GM18873 (cell line): ENCODE measurements at regions not wholly inside any gene's neighbourhood (a gene's known extent, or its start where the extent isn't known, plus 50 kb on each side); places are given as distances from the start of the nearest gene placed in this dataset.
A peak's percentile ranks its signal among the peaks of the same experiment; 100 is the strongest.

Experiments
- ATAC-seq: cut with Tn5 transposase; IDR thresholded peaks from one replicate; pipeline ENCODE4 v1.9.1; 2021; ENCODE audit warnings: mild to moderate bottlenecking, moderate library complexity, moderate number of reproducible peaks; ENCODE audit not compliant: unreplicated experiment, low FRiP score

- ATAC-seq: no peak
Observed at GRCh38 chr6:167049275-167049674, 50.1 kb downstream of the CEP43 start.

- ATAC-seq: no peak
Observed at GRCh38 chr6:167050903-167051302, 51.7 kb downstream of the CEP43 start.

- ATAC-seq: no peak
Observed at GRCh38 chr6:167053895-167054530, 54.8 kb downstream of the CEP43 start.

GRCh38 chr6:167054987-167055386 lies 55.8 kb downstream of the CEP43 start:
- no peak for ATAC-seq

- peak; percentile 95 for ATAC-seq
Observed at GRCh38 chr6:167056370-167056769, 57.2 kb downstream of the CEP43 start.

- no peak for ATAC-seq
Observed at GRCh38 chr6:167058261-167058660, 59.1 kb downstream of the CEP43 start.
